ENCODE measurements at regions not wholly inside any gene's neighbourhood (a gene's known extent, or its start where the extent isn't known, plus 50 kb on each side); places are given as distances from the start of the nearest gene placed in this dataset.

DNA sequence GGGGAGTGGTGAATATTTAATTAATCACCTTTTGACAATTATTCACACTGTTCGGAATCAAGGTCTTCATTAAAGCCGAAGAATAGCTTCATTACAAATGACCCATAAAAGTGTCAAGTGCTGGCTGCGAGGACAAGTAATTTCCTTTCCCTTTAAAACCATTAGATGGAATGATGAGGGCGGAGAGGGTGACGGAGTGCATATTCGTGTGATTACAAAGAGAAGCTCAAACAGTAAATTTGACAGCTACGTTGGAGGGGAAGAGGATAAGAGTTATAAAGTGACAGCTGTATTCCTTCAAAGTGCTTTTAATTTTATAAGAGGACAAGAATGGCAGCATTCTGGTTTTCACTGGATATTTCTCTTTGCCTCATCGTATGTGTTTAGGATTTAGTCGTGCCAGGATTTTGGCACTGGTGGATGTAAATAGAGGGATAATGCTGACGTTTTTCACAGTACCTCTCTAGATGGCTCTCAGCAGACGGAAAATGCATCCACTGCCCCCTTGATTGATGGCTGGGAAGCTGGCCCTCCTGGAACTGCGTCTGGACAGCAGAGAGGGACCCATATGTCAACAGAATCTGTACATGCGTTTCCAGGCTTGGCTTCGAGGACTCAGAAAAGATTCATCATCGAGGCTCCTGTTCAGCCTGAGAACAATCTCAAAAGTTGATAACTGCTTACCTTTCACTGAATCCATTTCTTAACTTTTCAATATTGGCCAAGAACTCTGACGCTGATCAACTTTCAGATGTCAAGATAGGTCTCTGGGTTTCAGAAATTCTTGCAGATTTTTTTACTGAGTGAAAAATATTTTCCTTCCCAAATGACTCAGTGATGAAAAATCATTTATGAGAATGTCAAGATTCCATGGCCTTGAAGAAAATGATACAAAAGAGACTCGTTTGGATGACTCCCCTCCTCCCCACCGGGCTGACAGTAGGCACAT is 50.4 kb upstream of the IRX2 start:
- no peak overlapping the region for H3K27ac Mint-ChIP-seq
- TF ChIP-seq, protein P1, sequence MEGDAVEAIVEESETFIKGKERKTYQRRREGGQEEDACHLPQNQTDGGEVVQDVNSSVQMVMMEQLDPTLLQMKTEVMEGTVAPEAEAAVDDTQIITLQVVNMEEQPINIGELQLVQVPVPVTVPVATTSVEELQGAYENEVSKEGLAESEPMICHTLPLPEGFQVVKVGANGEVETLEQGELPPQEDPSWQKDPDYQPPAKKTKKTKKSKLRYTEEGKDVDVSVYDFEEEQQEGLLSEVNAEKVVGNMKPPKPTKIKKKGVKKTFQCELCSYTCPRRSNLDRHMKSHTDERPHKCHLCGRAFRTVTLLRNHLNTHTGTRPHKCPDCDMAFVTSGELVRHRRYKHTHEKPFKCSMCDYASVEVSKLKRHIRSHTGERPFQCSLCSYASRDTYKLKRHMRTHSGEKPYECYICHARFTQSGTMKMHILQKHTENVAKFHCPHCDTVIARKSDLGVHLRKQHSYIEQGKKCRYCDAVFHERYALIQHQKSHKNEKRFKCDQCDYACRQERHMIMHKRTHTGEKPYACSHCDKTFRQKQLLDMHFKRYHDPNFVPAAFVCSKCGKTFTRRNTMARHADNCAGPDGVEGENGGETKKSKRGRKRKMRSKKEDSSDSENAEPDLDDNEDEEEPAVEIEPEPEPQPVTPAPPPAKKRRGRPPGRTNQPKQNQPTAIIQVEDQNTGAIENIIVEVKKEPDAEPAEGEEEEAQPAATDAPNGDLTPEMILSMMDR (conservative IDR thresholded peaks at IDR 0.05): no peak
- no peak for DNase-seq (ENCODE audit: extremely low spot score, unreplicated experiment)
- no peaks in the 10 kb centered on the region for H3K9me3 Mint-ChIP-seq
- H3K4me3 Mint-ChIP-seq: peak overlapping the region; percentile 1
- no peaks in the 10 kb centered on the region for H3K36me3 Mint-ChIP-seq
- peaks cover 17% of the 10 kb centered on the region for H3K27me3 Mint-ChIP-seq
- peaks cover 15% of the 10 kb centered on the region for H3K4me1 Mint-ChIP-seq (ENCODE audit: unreplicated experiment)

Measured in type B pancreatic cell (in vitro differentiated cells).